HG02870 (cell line): ENCODE measurements at regions not wholly inside any gene's neighbourhood (a gene's known extent, or its start where the extent isn't known, plus 50 kb on each side); places are given as distances from the start of the nearest gene placed in this dataset.

Experiments
- ATAC-seq: cut with Tn5 transposase; IDR thresholded peaks from one replicate; pipeline ENCODE4 v1.9.1; 2021; ENCODE audit warnings: mild to moderate bottlenecking, moderate library complexity; ENCODE audit not compliant: unreplicated experiment

GRCh38 chr18:76203552-76203951, 291.5 kb downstream of the ZNF516 start:
- ATAC-seq, result no peak

GRCh38 chr18:76202322-76202721, 292.7 kb downstream of the ZNF516 start:
- no peak for ATAC-seq

- no peak for ATAC-seq
These were observed 299.4 kb downstream of the ZNF516 start for GRCh38 chr18:76195601-76196000.

- no peak for ATAC-seq
These were observed 306.9 kb downstream of the ZNF516 start for GRCh38 chr18:76188097-76188496.

GRCh38 chr18:76179257-76179656, 315.8 kb downstream of the ZNF516 start:
- ATAC-seq, result no peak

GRCh38 chr18:76177160-76177559, 317.9 kb downstream of the ZNF516 start:
- ATAC-seq, result no peak

- no peak for ATAC-seq
These were observed 320.6 kb downstream of the ZNF516 start for GRCh38 chr18:76174451-76174850.

- no peak for ATAC-seq
These were observed 325.3 kb downstream of the ZNF516 start for GRCh38 chr18:76169733-76170132.

GRCh38 chr18:76167845-76168621, 327.0 kb downstream of the ZNF516 start:
- ATAC-seq, result no peak

GRCh38 chr18:76167410-76167809, 327.6 kb downstream of the ZNF516 start:
- no peak for ATAC-seq

- ATAC-seq, result no peak
These were observed 332.2 kb downstream of the ZNF516 start for GRCh38 chr18:76162886-76163285.

GRCh38 chr18:76161983-76162382, 333.1 kb downstream of the ZNF516 start:
- ATAC-seq, result no peak

GRCh38 chr18:76153691-76154090, 341.4 kb downstream of the ZNF516 start:
- no peak for ATAC-seq

- ATAC-seq, result no peak
These were observed 345.3 kb downstream of the ZNF516 start for GRCh38 chr18:76149734-76150133.

GRCh38 chr18:76149284-76149683, 345.8 kb downstream of the ZNF516 start:
- no peak for ATAC-seq

GRCh38 chr18:76145521-76146376, 349.3 kb downstream of the ZNF516 start:
- no peak for ATAC-seq

GRCh38 chr18:76144844-76145243, 350.2 kb downstream of the ZNF516 start:
- no peak for ATAC-seq

- ATAC-seq, result no peak
These were observed 352.4 kb downstream of the ZNF516 start for GRCh38 chr18:76142611-76143010.

- ATAC-seq, result no peak
These were observed 355.2 kb downstream of the ZNF516 start for GRCh38 chr18:76139844-76140243.

GRCh38 chr18:76137216-76137615, 357.8 kb downstream of the ZNF516 start:
- no peak for ATAC-seq

GRCh38 chr18:76136701-76137100, 358.3 kb downstream of the ZNF516 start:
- ATAC-seq, result no peak

GRCh38 chr18:76134628-76135027, 360.4 kb downstream of the ZNF516 start:
- ATAC-seq, result no peak
